ENCODE measurements at regions not wholly inside any gene's neighbourhood (a gene's known extent, or its start where the extent isn't known, plus 50 kb on each side); places are given as distances from the start of the nearest gene placed in this dataset.

- WGBS, result 28% methylated on average over 6 of the region's 6 CpGs
- Histone ChIP-seq H3K4me1 (peaks cover 27% of the 10 kb centered on the region), H3K27ac (no peak overlapping the region), H3K27me3 (no peaks in the 10 kb centered on the region), H3K4me3 (no peak overlapping the region), H3K36me3 (no peaks in the 10 kb centered on the region), H3K9me3 (no peaks in the 10 kb centered on the region)
- no peak for DNase-seq (ENCODE audit: low spot score in 2 of 2)
- no peak for TF ChIP-seq CTCF (IDR thresholded peaks at IDR 0.05)
- TF ChIP-seq POLR2A (IDR thresholded peaks at IDR 0.05), result no peak
These were observed 171.0 kb upstream of the CITED2 start for GRCh38 chr6:139545206-139546105.

GRCh38 chr6:139544701-139545057, 170.2 kb upstream of the CITED2 start:
- TF ChIP-seq POLR2A (IDR thresholded peaks at IDR 0.05), result no peak
- TF ChIP-seq EP300 (IDR thresholded peaks at IDR 0.05), result no peak
- no peak for TF ChIP-seq POLR2AphosphoS5 (IDR thresholded peaks at IDR 0.05)
- no peak for TF ChIP-seq CTCF (IDR thresholded peaks at IDR 0.05)
- no peak for DNase-seq (ENCODE audit: low spot score in 2 of 2)
- H3K4me3 ChIP-seq, result no peak overlapping the region
- H3K9me3 ChIP-seq, result no peaks in the 10 kb centered on the region
- H3K36me3 ChIP-seq, result no peaks in the 10 kb centered on the region
- WGBS, result 50% methylated on average over 2 of the region's 2 CpGs
- H3K4me1 ChIP-seq, result peaks cover 27% of the 10 kb centered on the region
- H3K27ac ChIP-seq, result no peak overlapping the region
- H3K27me3 ChIP-seq, result no peaks in the 10 kb centered on the region

GRCh38 chr6:139542351-139542750, 167.9 kb upstream of the CITED2 start:
- Histone ChIP-seq H3K9me3 (no peaks in the 10 kb centered on the region), H3K4me3 (no peak overlapping the region), H3K36me3 (no peaks in the 10 kb centered on the region), H3K4me1 (peaks cover 23% of the 10 kb centered on the region), H3K27ac (no peak overlapping the region), H3K27me3 (no peaks in the 10 kb centered on the region)
- WGBS, result 90% methylated on average over 3 of the region's 3 CpGs
- no peak for TF ChIP-seq CTCF (IDR thresholded peaks at IDR 0.05)
- DNase-seq (ENCODE audit: low spot score in 2 of 2), result no peak

- no peaks in the 10 kb centered on the region for H3K9me3 ChIP-seq
- 75% methylated on average over 1 of the region's 1 CpG for WGBS
- no peak for DNase-seq (ENCODE audit: low spot score in 2 of 2)
- no peak overlapping the region for H3K4me3 ChIP-seq
- peaks cover 13% of the 10 kb centered on the region for H3K4me1 ChIP-seq
- TF ChIP-seq POLR2AphosphoS5 (IDR thresholded peaks at IDR 0.05), result no peak
- no peak for TF ChIP-seq CTCF (IDR thresholded peaks at IDR 0.05)
- no peak for TF ChIP-seq POLR2A (IDR thresholded peaks at IDR 0.05)
- TF ChIP-seq EP300 (IDR thresholded peaks at IDR 0.05), result no peak
- H3K36me3 ChIP-seq, result no peaks in the 10 kb centered on the region
- no peaks in the 10 kb centered on the region for H3K27me3 ChIP-seq
- no peak overlapping the region for H3K27ac ChIP-seq
These were observed 166.4 kb upstream of the CITED2 start for GRCh38 chr6:139540894-139541293.

- H3K9me3 ChIP-seq, result no peaks in the 10 kb centered on the region
- no peak for DNase-seq (ENCODE audit: low spot score in 2 of 2)
- no peaks in the 10 kb centered on the region for H3K36me3 ChIP-seq
- peak overlapping the region; percentile 40 for H3K27ac ChIP-seq
- H3K4me3 ChIP-seq, result no peak overlapping the region
- TF ChIP-seq EP300 (IDR thresholded peaks at IDR 0.05), result no peak
- no peak for TF ChIP-seq POLR2A (IDR thresholded peaks at IDR 0.05)
- no peak for TF ChIP-seq POLR2AphosphoS5 (IDR thresholded peaks at IDR 0.05)
- no peak for TF ChIP-seq CTCF (IDR thresholded peaks at IDR 0.05)
- WGBS, result 22% methylated on average over 5 of the region's 5 CpGs
- no peaks in the 10 kb centered on the region for H3K27me3 ChIP-seq
- peaks cover 8% of the 10 kb centered on the region for H3K4me1 ChIP-seq
These were observed 165.8 kb upstream of the CITED2 start for GRCh38 chr6:139540276-139540675.
